ENCODE measurements at regions not wholly inside any gene's neighbourhood (a gene's known extent, or its start where the extent isn't known, plus 50 kb on each side); places are given as distances from the start of the nearest gene placed in this dataset.
"Not testable (repeated sequence)": the region's sequence is repeated elsewhere in the genome, so short reads cannot be mapped to it uniquely, and the experiment has no call there.

DNA sequence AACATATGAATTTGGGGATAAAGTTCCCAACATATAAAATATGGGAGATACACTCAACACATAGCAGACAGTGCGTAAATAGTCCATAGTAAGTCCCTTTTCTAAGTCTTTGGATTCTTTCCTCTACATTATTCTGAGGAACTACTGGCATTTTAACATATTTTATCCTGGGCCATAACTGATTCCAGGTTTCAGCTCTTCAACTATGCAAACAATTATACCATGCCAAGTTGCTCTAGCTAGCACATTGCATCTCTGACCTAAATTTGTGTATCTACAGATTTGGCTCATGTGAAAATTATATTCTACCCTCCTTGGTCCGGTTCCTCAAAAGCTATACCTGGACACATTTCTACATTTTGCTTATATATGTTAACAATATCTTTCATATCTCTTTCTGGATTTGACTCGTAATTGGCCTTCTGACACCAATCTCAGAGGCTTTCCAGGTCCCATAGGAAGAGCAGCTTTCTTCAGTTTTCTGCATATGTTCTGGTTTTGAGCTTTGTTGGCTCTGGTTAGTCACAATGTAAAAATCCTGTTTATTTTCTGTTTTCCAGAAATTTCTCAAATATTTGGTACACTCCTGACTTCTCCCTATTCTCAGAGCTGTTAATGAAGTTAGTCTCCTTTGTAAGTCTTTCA, 305.4 kb downstream of the BMP4 start:
- no peak for DNase-seq

- no peak for DNase-seq
These were observed 309.7 kb downstream of the BMP4 start for GRCh38 chr14:53646925-53647324.

GRCh38 chr14:53640695-53641094, 315.9 kb downstream of the BMP4 start:
- DNase-seq = no peak

- no peak for DNase-seq
These were observed 317.7 kb downstream of the BMP4 start for GRCh38 chr14:53638966-53639365.

DNA sequence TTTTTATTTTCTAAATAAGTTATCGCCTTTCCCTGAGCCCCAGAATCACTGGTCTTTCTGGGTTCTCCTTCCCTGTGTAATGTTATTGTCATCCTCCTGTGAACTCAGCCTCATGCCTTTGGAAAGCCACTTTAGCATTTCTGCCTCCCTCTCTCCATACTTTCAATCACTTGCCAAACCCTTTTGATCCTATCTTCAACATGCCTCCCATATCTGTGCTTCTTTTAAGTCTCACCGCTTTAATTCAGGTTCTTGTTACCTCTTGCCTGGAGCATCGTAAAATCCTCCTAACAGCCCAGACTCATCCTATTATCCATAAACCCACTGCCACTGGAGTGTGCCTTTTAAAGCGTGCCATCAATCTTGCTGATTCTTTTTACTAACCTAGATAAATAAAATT, 321.8 kb downstream of the BMP4 start:
- DNase-seq = no peak

DNA sequence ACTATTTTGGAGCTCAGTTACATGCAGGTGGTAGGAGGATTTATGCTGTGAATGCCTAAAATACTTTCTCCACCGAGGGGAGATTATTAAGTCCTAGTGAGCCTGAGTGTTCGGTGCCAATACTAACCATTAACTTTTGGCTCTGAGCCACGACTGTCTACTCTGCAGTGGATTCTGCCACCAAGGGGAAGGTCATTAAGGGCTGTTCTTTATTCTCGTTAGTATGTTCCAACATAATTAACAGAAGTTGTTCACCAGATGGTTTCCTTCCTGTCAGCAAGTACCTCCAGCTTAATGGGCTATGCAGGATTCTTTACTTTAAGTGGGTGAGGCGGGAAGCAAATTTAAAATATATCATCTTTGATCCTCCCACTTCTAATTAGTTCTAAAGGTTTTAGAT, 326.3 kb downstream of the BMP4 start:
- peak; percentile 89 to 92 for DNase-seq

DNA sequence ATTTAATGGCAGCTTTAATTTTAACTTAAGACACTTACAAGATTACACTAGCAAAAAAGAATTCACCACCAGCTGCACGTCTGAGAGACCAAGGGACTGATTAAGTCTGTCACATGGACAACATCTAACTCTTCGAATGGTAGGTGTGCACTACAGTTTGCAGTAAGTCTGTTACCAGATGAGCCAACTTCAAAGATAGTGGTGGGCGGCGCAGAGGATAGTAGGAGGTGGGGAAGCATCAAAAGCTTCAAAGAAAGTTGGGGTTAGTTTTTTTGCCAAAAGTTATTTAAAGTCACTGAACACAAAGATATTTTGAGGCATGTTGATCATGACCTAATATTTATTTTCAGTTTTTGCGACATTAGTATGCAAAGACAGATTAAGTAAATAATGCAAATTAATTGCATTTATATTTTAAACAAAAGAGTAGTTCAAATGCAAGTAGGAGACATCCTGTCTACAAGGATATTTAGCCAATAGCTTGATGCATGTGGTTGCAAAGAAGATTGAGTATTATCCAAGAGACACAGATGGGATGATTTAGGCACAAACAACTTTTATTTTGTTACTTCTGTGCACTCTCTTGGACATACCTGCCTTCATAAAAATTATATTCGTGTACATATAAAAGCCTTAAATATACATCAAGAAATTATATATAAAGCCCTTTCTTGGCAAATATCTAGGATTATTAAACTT, 327.7 kb downstream of the BMP4 start:
- no peak for DNase-seq

DNA sequence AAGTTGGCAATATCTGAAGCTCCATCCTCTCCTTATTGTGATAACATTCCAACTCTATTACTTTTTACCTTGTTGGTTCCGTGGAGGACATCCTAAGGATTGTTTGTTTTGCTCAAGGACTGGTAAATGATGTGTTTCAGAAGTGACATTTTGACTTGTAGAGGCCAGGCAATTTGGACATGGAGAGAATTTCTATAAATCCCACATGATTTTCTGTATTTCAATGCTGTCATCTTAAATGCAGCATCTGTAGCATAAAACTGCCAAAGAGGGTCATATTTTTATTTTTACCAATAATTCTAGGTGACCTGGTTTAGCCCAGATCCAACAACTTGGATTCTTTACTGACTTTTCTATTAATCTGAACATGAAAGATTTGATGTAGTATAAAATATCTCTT, 328.4 kb downstream of the BMP4 start:
- no peak for DNase-seq

- DNase-seq = no peak
These were observed 329.9 kb downstream of the BMP4 start for GRCh38 chr14:53626761-53627160.

GRCh38 chr14:53622447-53622846, 334.2 kb downstream of the BMP4 start:
- no peak for DNase-seq

GRCh38 chr14:53621921-53622320, 334.7 kb downstream of the BMP4 start:
- no peak for DNase-seq

- DNase-seq = no peak
These were observed 335.2 kb downstream of the BMP4 start for GRCh38 chr14:53621433-53621832.

DNA sequence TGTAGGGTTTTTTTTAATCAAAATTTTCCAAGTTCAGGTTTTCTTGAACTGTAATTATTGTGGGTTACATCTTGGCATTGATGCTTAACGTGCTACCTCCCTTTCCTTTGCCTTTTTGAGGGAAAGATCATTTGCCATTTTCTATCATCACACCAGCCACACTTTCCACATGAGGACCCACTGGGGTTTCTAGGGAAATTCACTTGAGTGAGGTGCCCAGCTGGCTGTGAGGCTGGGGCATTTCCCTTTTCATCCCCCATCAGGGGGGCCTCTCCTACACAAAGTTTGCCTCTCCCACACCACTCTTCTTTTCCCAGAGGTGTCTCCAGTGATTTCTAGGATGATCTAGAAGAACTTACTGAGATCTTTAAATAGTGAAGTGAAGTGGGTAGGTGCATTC, 335.7 kb downstream of the BMP4 start:
- DNase-seq = no peak

- DNase-seq = no peak
These were observed 336.3 kb downstream of the BMP4 start for GRCh38 chr14:53620317-53620716.

DNA sequence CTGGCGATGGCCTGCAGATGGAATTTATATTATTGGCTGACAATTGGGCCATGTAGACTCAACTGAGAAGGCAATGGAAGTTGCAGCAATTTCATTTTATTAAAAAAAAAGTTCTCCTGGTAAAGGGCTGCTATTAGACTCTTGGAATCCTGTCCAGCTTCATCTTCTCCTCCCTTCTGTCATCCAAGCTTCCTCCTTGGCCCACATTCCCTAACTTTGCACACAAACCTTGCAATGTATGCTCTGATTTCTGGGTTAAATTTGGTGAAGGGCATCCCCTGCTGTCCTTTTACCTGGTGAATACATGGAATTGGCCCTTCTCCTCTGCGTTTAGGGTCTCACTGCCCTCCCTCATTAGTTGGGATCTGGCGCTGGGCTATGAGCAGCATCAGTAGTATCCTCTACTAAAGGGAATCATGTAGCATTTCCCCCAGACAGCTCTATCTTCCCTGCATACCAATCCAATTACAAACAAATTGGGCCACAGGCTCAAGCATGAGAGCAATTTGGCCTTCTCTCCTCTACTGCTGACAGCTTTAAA, 336.9 kb downstream of the BMP4 start:
- DNase-seq = no peak

DNA sequence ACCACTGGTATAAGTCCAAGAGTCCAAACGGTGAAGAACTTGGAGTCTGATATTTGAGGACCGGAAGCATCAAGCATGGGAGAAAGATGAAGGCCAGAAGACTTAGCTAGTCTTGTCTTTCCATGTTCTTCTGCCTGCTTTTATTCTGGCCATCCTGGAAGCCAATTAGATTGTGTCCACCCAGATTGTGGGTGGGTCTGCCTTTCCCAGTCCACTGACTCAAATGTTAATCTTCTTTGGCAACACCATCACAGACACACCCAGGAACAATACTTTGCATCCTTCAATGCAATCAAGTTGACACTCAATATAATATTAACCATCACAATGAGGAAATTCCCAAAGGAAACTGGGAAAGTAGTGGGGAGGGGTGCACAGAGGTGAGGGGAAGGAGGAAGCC, 340.1 kb downstream of the BMP4 start:
- not testable (repeated sequence) for DNase-seq

- DNase-seq = no peak
These were observed 341.4 kb downstream of the BMP4 start for GRCh38 chr14:53615252-53615651.

GRCh38 chr14:53613404-53614253, 343.0 kb downstream of the BMP4 start:
- peak; percentile 51 to 55 for DNase-seq

DNA sequence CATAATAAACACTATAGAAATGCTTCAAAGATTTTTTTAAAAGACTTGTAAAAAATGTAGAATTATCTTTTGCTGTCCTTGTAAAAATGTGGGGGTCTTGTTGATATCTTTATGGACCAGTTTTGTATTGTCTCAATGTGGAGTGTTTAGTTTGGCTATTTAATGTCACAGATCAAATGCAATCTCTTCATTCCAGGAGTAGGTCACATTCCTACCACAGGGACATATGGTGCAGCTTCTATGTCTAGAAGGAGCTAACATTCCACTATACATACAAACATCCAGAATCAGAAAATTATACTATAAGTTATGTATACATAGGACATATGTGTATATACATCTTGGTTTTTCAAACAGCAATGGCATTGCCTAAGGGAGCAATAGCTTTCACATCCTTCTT, 345.7 kb downstream of the BMP4 start:
- DNase-seq = no peak

DNA sequence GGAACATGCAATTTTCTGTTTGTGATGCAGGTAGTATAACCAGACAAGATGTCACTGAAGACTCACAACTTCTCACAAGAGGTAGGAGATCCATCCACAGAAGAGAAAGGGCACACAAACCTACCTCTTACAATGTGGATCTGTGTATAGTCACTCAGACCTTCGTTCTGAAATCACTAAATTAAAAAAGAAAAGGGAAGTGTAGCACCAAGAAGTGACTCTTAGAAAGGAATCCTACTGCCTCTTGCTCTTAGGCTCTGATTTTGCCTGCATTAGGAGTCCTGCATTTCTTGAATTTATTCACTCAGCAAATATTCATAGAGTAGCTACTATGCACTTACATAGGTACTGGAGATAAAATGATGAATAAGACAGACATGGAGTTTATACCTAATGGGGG, 347.6 kb downstream of the BMP4 start:
- DNase-seq = no peak

- no peak for DNase-seq
These were observed 348.3 kb downstream of the BMP4 start for GRCh38 chr14:53608369-53608768.

- DNase-seq = no peak
These were observed 350.4 kb downstream of the BMP4 start for GRCh38 chr14:53606203-53606602.

DNA sequence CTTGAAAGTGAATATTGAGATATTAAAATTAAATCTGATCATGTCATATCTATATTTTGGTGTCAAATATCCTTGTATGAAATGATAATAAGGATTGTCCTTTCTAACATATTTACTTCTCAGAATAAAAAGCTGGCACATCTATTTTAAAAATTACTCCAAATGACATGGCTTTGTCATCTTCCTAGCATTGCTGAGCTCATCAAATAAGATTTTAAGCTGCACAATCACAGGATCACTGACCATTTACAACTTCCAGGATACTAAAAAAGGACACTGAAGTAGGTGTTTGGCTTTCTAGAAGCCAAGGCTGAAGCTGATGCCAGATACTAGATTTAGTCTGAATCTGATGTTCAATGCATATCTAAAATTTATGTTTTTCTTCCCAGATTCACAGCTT, 351.1 kb downstream of the BMP4 start:
- no peak for DNase-seq

DNA sequence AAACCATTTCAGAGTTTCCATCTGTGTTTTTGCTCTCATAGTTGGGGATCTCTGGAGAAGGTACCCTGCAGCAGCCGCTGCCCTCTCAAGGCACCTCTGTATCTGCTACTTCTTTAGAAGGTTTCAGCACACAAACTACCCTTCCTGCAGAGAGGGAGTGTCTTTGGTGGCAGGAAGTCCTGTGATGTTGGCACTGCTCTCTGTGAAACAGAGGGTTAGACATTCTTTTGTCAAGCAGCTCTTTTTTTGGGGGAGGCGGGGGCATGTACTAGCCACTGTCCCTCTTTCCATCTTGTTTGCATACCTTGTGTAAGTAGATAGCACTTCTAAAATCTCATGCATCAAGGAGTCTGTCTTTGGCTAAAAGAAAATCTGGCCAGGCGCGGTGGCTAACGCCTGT, 352.6 kb downstream of the BMP4 start:
- no peak for DNase-seq
